Neural progenitor cell (in vitro differentiated cells): ENCODE measurements at regions not wholly inside any gene's neighbourhood (a gene's known extent, or its start where the extent isn't known, plus 50 kb on each side); places are given as distances from the start of the nearest gene placed in this dataset.
"Not testable (repeated sequence)": the region's sequence is repeated elsewhere in the genome, so short reads cannot be mapped to it uniquely, and the experiment has no call there.

Source experiments
- DNase-seq: peaks from one replicate; pipeline ENCODE4 v3.0.0-alpha.2; 2016; ENCODE audit warnings: low spot score
- H2AFZ ChIP-seq: fragments of 200-600 bp; sonication (generic); replicated peaks from 2 replicates; pipeline ENCODE4 v1.6.1; 2016; ENCODE audit warnings: antibody characterized with exemption
- H3F3A ChIP-seq: fragments of 200-600 bp; sonication (generic); 2 replicates; pipeline ENCODE4 v1.6.1; 2016; ENCODE audit warnings: antibody characterized with exemption, low read depth
- H3K27ac ChIP-seq: fragments of 200-600 bp; sonication (generic); 2 replicates; pipeline ENCODE4 v1.5.1; 2016; ENCODE audit warnings: mild to moderate bottlenecking
- H3K27me3 ChIP-seq: fragments of 200-600 bp; sonication (generic); 2 replicates; pipeline ENCODE4 v1.6.1; 2016; ENCODE audit warnings: mild to moderate bottlenecking, moderate library complexity
- H3K36me3 ChIP-seq: fragments of 200-600 bp; sonication (generic); 2 replicates; pipeline ENCODE4 v1.5.1; 2016
- H3K4me1 ChIP-seq: fragments of 200-600 bp; sonication (generic); 2 replicates; pipeline ENCODE4 v1.6.1; 2016; ENCODE audit warnings: mixed run types
- H3K4me2 ChIP-seq: fragments of 200-600 bp; sonication (generic); 2 replicates; pipeline ENCODE4 v1.6.1; 2016
- H3K4me3 ChIP-seq: fragments of 200-600 bp; sonication (generic); 2 replicates; pipeline ENCODE4 v1.5.1; 2016
- H3K79me2 ChIP-seq: fragments of 200-600 bp; sonication (generic); 2 replicates; pipeline ENCODE4 v1.6.1; 2016; ENCODE audit warnings: low read depth
- H3K9ac ChIP-seq: fragments of 200-600 bp; sonication (generic); 2 replicates; pipeline ENCODE4 v1.6.1; 2016
- H3K9me3 ChIP-seq: fragments of 200-600 bp; sonication (generic); 2 replicates; pipeline ENCODE4 v1.5.1; 2016; ENCODE audit warnings: low read depth
- H4K20me1 ChIP-seq: fragments of 200-600 bp; sonication (generic); 2 replicates; pipeline ENCODE4 v1.6.1; 2016; ENCODE audit warnings: low read depth
- H3K27ac Mint-ChIP-seq: 3 replicates; pipeline ENCODE4 v1.8.0; 2021; ENCODE audit warnings: mixed read lengths
- H3K27me3 Mint-ChIP-seq: 2 replicates; pipeline ENCODE4 v1.8.0; 2022; ENCODE audit warnings: low read depth, mild to moderate bottlenecking, inconsistent platforms, moderate library complexity, mixed read lengths; ENCODE audit not compliant: insufficient read depth
- H3K36me3 Mint-ChIP-seq: 3 replicates; pipeline ENCODE4 v1.8.0; 2021; ENCODE audit warnings: mixed read lengths
- H3K4me1 Mint-ChIP-seq: 3 replicates; pipeline ENCODE4 v1.8.0; 2021; ENCODE audit warnings: mixed read lengths
- H3K4me3 Mint-ChIP-seq: 3 replicates; pipeline ENCODE4 v1.8.0; 2021; ENCODE audit warnings: mild to moderate bottlenecking, moderate library complexity, mixed read lengths
- H3K9me3 Mint-ChIP-seq: 3 replicates; pipeline ENCODE4 v1.8.0; 2020; ENCODE audit warnings: mixed read lengths
- CTCF ChIP-seq: fragments of 200-600 bp; sonication (generic); IDR thresholded peaks from 2 replicates; pipeline ENCODE4 v1.5.1; 2017; ENCODE audit warnings: antibody characterized with exemption, mild to moderate bottlenecking
- EZH2 ChIP-seq: fragments of 200-600 bp; sonication (generic); IDR thresholded peaks from 2 replicates; pipeline ENCODE4 v1.6.1; 2017; ENCODE audit warnings: antibody characterized with exemption, mild to moderate bottlenecking, moderate library complexity
- EZH2phosphoT487 ChIP-seq: fragments of 200-600 bp; sonication (generic); IDR thresholded peaks from 2 replicates; pipeline ENCODE4 v1.6.1; 2017; ENCODE audit warnings: antibody characterized with exemption

- no peak for TF ChIP-seq CTCF
- no peak for TF ChIP-seq EZH2phosphoT487
- Histone ChIP-seq H3K4me1 (peaks cover 6% of the 10 kb centered on the region), H3K4me2 (no peak overlapping the region), H3K27me3 (no peaks in the 10 kb centered on the region), H3K36me3 (no peaks in the 10 kb centered on the region), H3K79me2 (no peaks in the 10 kb centered on the region), H2AFZ (peak overlapping the region; percentile 81), H3F3A (no peaks in the 10 kb centered on the region), H3K4me3 (no peak overlapping the region), H3K9me3 (no peaks in the 10 kb centered on the region), H3K27ac (peak overlapping the region; percentile 14), H3K9ac (no peak overlapping the region), H4K20me1 (no peaks in the 10 kb centered on the region)
- Mint-ChIP-seq H3K36me3 (no peaks in the 10 kb centered on the region), H3K9me3 (peaks cover 2% of the 10 kb centered on the region), H3K4me1 (no peaks in the 10 kb centered on the region), H3K4me3 (no peak overlapping the region), H3K27me3 (peaks cover 2% of the 10 kb centered on the region), H3K27ac (no peak overlapping the region)
- peak; percentile 9 for DNase-seq
Observed at GRCh38 chr1:187605736-187606135, 777.0 kb downstream of the PLA2G4A start.

GRCh38 chr1:187615853-187616735 lies 787.3 kb downstream of the PLA2G4A start:
- not testable (repeated sequence) for DNase-seq, H3K9ac ChIP-seq, H3K4me1 ChIP-seq, H3K4me3 ChIP-seq, H3K79me2 ChIP-seq, H3K27ac ChIP-seq, H2AFZ ChIP-seq, H3K27me3 ChIP-seq, H3K27ac Mint-ChIP-seq, H3K9me3 ChIP-seq, H3K36me3 Mint-ChIP-seq, H3K27me3 Mint-ChIP-seq, H3F3A ChIP-seq, H3K4me2 ChIP-seq, H3K4me1 Mint-ChIP-seq, H3K4me3 Mint-ChIP-seq, H4K20me1 ChIP-seq, H3K36me3 ChIP-seq
- peaks cover 17% of the 10 kb centered on the region for H3K9me3 Mint-ChIP-seq

GRCh38 chr1:187616830-187617229 lies 788.1 kb downstream of the PLA2G4A start:
- not testable (repeated sequence) for DNase-seq, H3K79me2 ChIP-seq, H3K4me1 Mint-ChIP-seq, H3K4me3 Mint-ChIP-seq, H3K36me3 Mint-ChIP-seq, H3K27ac ChIP-seq, H2AFZ ChIP-seq, H3K9ac ChIP-seq, H4K20me1 ChIP-seq, H3K4me1 ChIP-seq, H3K4me2 ChIP-seq, H3K4me3 ChIP-seq, H3K27ac Mint-ChIP-seq, H3K27me3 Mint-ChIP-seq, H3K27me3 ChIP-seq, H3F3A ChIP-seq, H3K9me3 ChIP-seq, H3K36me3 ChIP-seq
- peaks cover 17% of the 10 kb centered on the region for H3K9me3 Mint-ChIP-seq

GRCh38 chr1:187617776-187618175 lies 789.0 kb downstream of the PLA2G4A start:
- Histone ChIP-seq H3K9ac (no peak overlapping the region), H3K4me3 (no peak overlapping the region), H3K9me3 (no peaks in the 10 kb centered on the region), H3K27ac (no peak overlapping the region), H3F3A (no peaks in the 10 kb centered on the region), H3K36me3 (no peaks in the 10 kb centered on the region), H2AFZ (no peak overlapping the region), H3K27me3 (no peaks in the 10 kb centered on the region), H3K4me2 (no peak overlapping the region), H3K4me1 (no peaks in the 10 kb centered on the region), H3K79me2 (no peaks in the 10 kb centered on the region), H4K20me1 (no peaks in the 10 kb centered on the region)
- Mint-ChIP-seq H3K9me3 (peaks cover 17% of the 10 kb centered on the region), H3K27ac (no peak overlapping the region), H3K27me3 (no peaks in the 10 kb centered on the region), H3K4me3 (no peak overlapping the region), H3K4me1 (no peaks in the 10 kb centered on the region), H3K36me3 (peaks cover 2% of the 10 kb centered on the region)
- DNase-seq: no peak
- TF ChIP-seq EZH2phosphoT487: no peak
- no peak for TF ChIP-seq CTCF
- no peak for TF ChIP-seq EZH2
